ENCODE measurements at regions not wholly inside any gene's neighbourhood (a gene's known extent, or its start where the extent isn't known, plus 50 kb on each side); places are given as distances from the start of the nearest gene placed in this dataset.

GRCh38 chr3:83321457-83321856 is 1560.0 kb upstream of the GBE1 start:
- TF ChIP-seq YY1 (IDR thresholded peaks at IDR 0.05; ENCODE audit: insufficient read depth, insufficient read length), result no peak
- TF ChIP-seq ZNF274 (IDR thresholded peaks at IDR 0.05; ENCODE audit: low read depth, low read length), result no peak
